HCT116 (cell line): ENCODE measurements at regions not wholly inside any gene's neighbourhood (a gene's known extent, or its start where the extent isn't known, plus 50 kb on each side); places are given as distances from the start of the nearest gene placed in this dataset.

Experiments used
- ATAC-seq: fragments of 200-7000 bp; cut with Tn5 transposase; 2 replicates; pipeline ENCODE4 v1.9.1; 2020; ENCODE audit warnings: mild to moderate bottlenecking, moderate library complexity
- BruUV-seq: library from RNA; stranded (reverse); fragments of 400-500 nt; replicated peaks from 2 replicates; lab custom pipeline; 2021; lab: Mats Ljungman, UMichigan
- CTCF ChIA-PET: fragments of 300-600 bp; sonication (Branson Sonifier 250); formaldehyde crosslinking; loops from one replicate; lab custom pipeline; 2021; ENCODE audit warnings: antibody characterized with exemption; lab: Charles Lee
- POLR2A ChIA-PET: fragments of 300-600, 350-600 bp; sonication (Branson Sonifier 250); formaldehyde crosslinking; loops from one replicate; lab custom pipeline; 2021; ENCODE audit warnings: antibody characterized with exemption; lab: Charles Lee
- RAD21 ChIA-PET, 2 experiments: fragments of 300-600 bp; sonication (Branson Sonifier 250); formaldehyde crosslinking; loops; one replicate each; lab custom pipeline; 2023; ENCODE audit warnings: low total read pairs in 2 of 2; ENCODE audit not compliant: uncharacterized antibody in 2 of 2, unreplicated experiment in 2 of 2, low non-redundant PET in 1 of 2; lab: Charles Lee
- DNase-seq: peaks from one replicate; pipeline ENCODE4 v3.0.0-alpha.2; 2010; ENCODE audit warnings: low read depth, low spot score
- H2AFZ ChIP-seq: fragments of 200-600 bp; shearing (Covaris generic), sonication (generic); 2 replicates; pipeline ENCODE4 v1.6.1; 2017; ENCODE audit warnings: low read depth, mixed run types, mixed read lengths, antibody characterized with exemption, low read length; ENCODE audit not compliant: poor library complexity, severe bottlenecking
- H3K27ac ChIP-seq: 2 replicates; pipeline ENCODE4 v1.5.1; 2012; ENCODE audit warnings: low read depth, low read length
- H3K27me3 ChIP-seq: fragments of 200-600 bp; sonication (generic); 2 replicates; pipeline ENCODE4 v1.6.1; 2016; ENCODE audit warnings: mixed run types, low read length, mixed read lengths; ENCODE audit not compliant: insufficient read depth
- H3K36me3 ChIP-seq, 2 experiments: fragments of 200-500 bp in 1 of 2; fragments of 200-600 bp in 1 of 2; sonication (Bioruptor generic) in 1 of 2; sonication (generic) in 1 of 2; 2 replicates each; pipeline versions ENCODE4 v1.5.1 to v1.6.1; 2014 to 2016; ENCODE audit warnings: low read length in 2 of 2, inconsistent platforms in 1 of 2, mixed read lengths in 1 of 2, mixed run types in 1 of 2; ENCODE audit not compliant: insufficient read depth in 2 of 2, control insufficient read depth in 1 of 2
- H3K4me1 ChIP-seq, 2 experiments: fragments of 200-600 bp in 1 of 2; sonication (generic) in 1 of 2; 2 replicates each; pipeline versions ENCODE4 v1.5.1 to v1.6.1; 2012 to 2017; ENCODE audit warnings: low read length in 2 of 2, inconsistent platforms in 1 of 2, mild to moderate bottlenecking in 1 of 2, mixed read lengths in 1 of 2, mixed run types in 1 of 2, moderate library complexity in 1 of 2; ENCODE audit not compliant: insufficient read depth in 2 of 2, control insufficient read depth in 1 of 2
- H3K4me2 ChIP-seq: fragments of 200-600 bp; sonication (generic); 2 replicates; pipeline ENCODE4 v1.6.1; 2017; ENCODE audit warnings: mixed run types, low read length, mixed read lengths
- H3K4me3 ChIP-seq, 2 experiments: fragments of 200-600 bp in 1 of 2; sonication (generic) in 1 of 2; replicated peaks in 1 of 2; 2 replicates each; pipeline ENCODE4 v1.5.1; 2011 to 2016; ENCODE audit warnings: low read length in 2 of 2, control low read depth in 1 of 2, low read depth in 1 of 2, mild to moderate bottlenecking in 1 of 2, mixed read lengths in 1 of 2, mixed run types in 1 of 2
- H3K79me2 ChIP-seq: fragments of 200-600 bp; sonication (generic); 2 replicates; pipeline ENCODE4 v1.6.1; 2017; ENCODE audit warnings: mild to moderate bottlenecking, mixed run types, low read length, moderate library complexity, mixed read lengths; ENCODE audit not compliant: insufficient read depth
- H3K9ac ChIP-seq: fragments of 200-600 bp; sonication (generic); 2 replicates; pipeline ENCODE4 v1.6.1; 2016; ENCODE audit warnings: low read length, mixed read lengths
- H3K9me2 ChIP-seq: fragments of 200-600 bp; sonication (generic), shearing (Covaris generic); 2 replicates; pipeline ENCODE4 v1.6.1; 2017; ENCODE audit warnings: mixed run types, mild to moderate bottlenecking, moderate library complexity; ENCODE audit not compliant: insufficient read depth
- H3K9me3 ChIP-seq, 2 experiments: fragments of 200-500 bp in 1 of 2; fragments of 200-600 bp in 1 of 2; sonication (Bioruptor generic) in 1 of 2; sonication (generic) in 1 of 2; 2 replicates each; pipeline ENCODE4 v1.6.1; 2014 to 2017; ENCODE audit warnings: low read length in 2 of 2, mixed read lengths in 2 of 2, inconsistent platforms in 1 of 2, low read depth in 1 of 2, mild to moderate bottlenecking in 1 of 2, mixed run types in 1 of 2, moderate library complexity in 1 of 2; ENCODE audit not compliant: control insufficient read depth in 1 of 2, insufficient read depth in 1 of 2
- H4K20me1 ChIP-seq: fragments of 200-600 bp; sonication (generic), shearing (Covaris generic); 2 replicates; pipeline ENCODE4 v1.6.1; 2017; ENCODE audit warnings: mixed run types, mild to moderate bottlenecking, moderate library complexity; ENCODE audit not compliant: insufficient read depth
- CBX3 ChIP-seq: IDR thresholded peaks from 2 replicates; pipeline ENCODE4 v1.6.1; 2012; ENCODE audit warnings: low read depth
- CEBPB ChIP-seq: IDR thresholded peaks from 2 replicates; pipeline ENCODE4 v1.6.1; 2012; ENCODE audit warnings: low read depth
- EZH2 ChIP-seq: fragments of 200-600 bp; sonication (generic); IDR thresholded peaks from 2 replicates; pipeline ENCODE4 v1.6.1; 2017; ENCODE audit warnings: antibody characterized with exemption, mixed run types
- EZH2phosphoT487 ChIP-seq: fragments of 200-600 bp; IDR thresholded peaks from 2 replicates; pipeline ENCODE4 v1.6.1; 2018; ENCODE audit warnings: antibody characterized with exemption, borderline replicate concordance
- FOSL1 ChIP-seq: IDR thresholded peaks from 2 replicates; pipeline ENCODE4 v1.6.1; 2012; ENCODE audit warnings: low read depth
- JUND ChIP-seq: IDR thresholded peaks from 2 replicates; pipeline ENCODE4 v1.6.1; 2012
- MAX ChIP-seq: IDR thresholded peaks from 2 replicates; pipeline ENCODE4 v1.6.1; 2012
- POLR2A ChIP-seq: IDR thresholded peaks from 2 replicates; pipeline ENCODE4 v1.7.0; 2011; ENCODE audit warnings: borderline replicate concordance; ENCODE audit not compliant: insufficient read depth, insufficient read length; ENCODE audit errors: extremely low read depth
- POLR2AphosphoS5 ChIP-seq: IDR thresholded peaks from 2 replicates; pipeline ENCODE4 v1.6.1; 2011; ENCODE audit warnings: mild to moderate bottlenecking, low read depth, low read length, moderate library complexity
- RAD21 ChIP-seq: IDR thresholded peaks from 2 replicates; pipeline ENCODE4 v1.6.1; 2012; ENCODE audit warnings: low read depth, mild to moderate bottlenecking
- REST ChIP-seq: IDR thresholded peaks from 2 replicates; pipeline ENCODE4 v1.6.1; 2012; ENCODE audit warnings: low read depth
- SP1 ChIP-seq: IDR thresholded peaks from 2 replicates; pipeline ENCODE4 v1.6.1; 2012; ENCODE audit warnings: low read depth
- SRF ChIP-seq: IDR thresholded peaks from 2 replicates; pipeline ENCODE4 v1.6.1; 2012; ENCODE audit warnings: low read depth
- TCF7L2 ChIP-seq: IDR thresholded peaks from 2 replicates; pipeline ENCODE4 v1.7.0; 2011; ENCODE audit warnings: borderline replicate concordance, inconsistent platforms; ENCODE audit not compliant: insufficient read depth, insufficient read length; ENCODE audit errors: extremely low read depth
- YY1 ChIP-seq: IDR thresholded peaks from 2 replicates; pipeline ENCODE4 v1.6.1; 2011; ENCODE audit warnings: low read length, low read depth, moderate library complexity, mild to moderate bottlenecking; ENCODE audit not compliant: insufficient replicate concordance; ENCODE audit errors: extremely low read depth
- intact Hi-C: fragments of 100-400 bp; cut with micrococcal nuclease; formaldehyde crosslinking; loops from 2 replicates; pipeline ENCODE4 v1.10.0; 2022

GRCh38 chr11:116482716-116483115 lies 290.1 kb downstream of the BUD13 start:
- H3K36me3 ChIP-seq, result no peaks in the 10 kb centered on the region
- H3K27ac ChIP-seq, result no peak overlapping the region
- DNase-seq, result no peak
- ChIA-PET RAD21 (no interaction called here), CTCF (no interaction called here), POLR2A (no interaction called here)
- no peaks in the 10 kb centered on the region for H3K4me1 ChIP-seq
- H3K9me2 ChIP-seq, result no peaks in the 10 kb centered on the region
- intact Hi-C loops, result no loop called here
- BruUV-seq, result no TSS peak
- H3K27me3 ChIP-seq, result peaks cover 56% of the 10 kb centered on the region
- no peaks in the 10 kb centered on the region for H4K20me1 ChIP-seq
- H3K9ac ChIP-seq, result no peak overlapping the region
- H2AFZ ChIP-seq, result no peak overlapping the region
- no peak overlapping the region for H3K4me3 ChIP-seq
- no peak for ATAC-seq
- no peak overlapping the region for H3K4me2 ChIP-seq
- no peak for TF ChIP-seq POLR2A
- no peak for TF ChIP-seq RAD21
- TF ChIP-seq SP1, result no peak
- no peak for TF ChIP-seq POLR2AphosphoS5
- no peak for TF ChIP-seq CBX3
- H3K9me3 ChIP-seq, result no peaks in the 10 kb centered on the region
- no peaks in the 10 kb centered on the region for H3K79me2 ChIP-seq

- no peak overlapping the region for H2AFZ ChIP-seq
- no peaks in the 10 kb centered on the region for H3K4me1 ChIP-seq
- ChIA-PET RAD21 (no interaction called here), CTCF (no interaction called here), POLR2A (no interaction called here)
- no TSS peak for BruUV-seq
- H3K27ac ChIP-seq, result no peak overlapping the region
- H3K9ac ChIP-seq, result no peak overlapping the region
- no peaks in the 10 kb centered on the region for H3K79me2 ChIP-seq
- ATAC-seq (no peak), DNase-seq (no peak)
- intact Hi-C loops, result no loop called here
- no peaks in the 10 kb centered on the region for H4K20me1 ChIP-seq
- no peaks in the 10 kb centered on the region for H3K9me3 ChIP-seq
- no peaks in the 10 kb centered on the region for H3K9me2 ChIP-seq
- TF ChIP-seq CBX3, result no peak
- TF ChIP-seq TCF7L2, result no peak
- no peak for TF ChIP-seq EZH2phosphoT487
- TF ChIP-seq REST, result no peak
- no peak for TF ChIP-seq SRF
- TF ChIP-seq JUND, result no peak
- no peak for TF ChIP-seq EZH2
- no peak for TF ChIP-seq YY1
- no peak for TF ChIP-seq MAX
- TF ChIP-seq CEBPB, result no peak
- TF ChIP-seq POLR2AphosphoS5, result no peak
- no peak for TF ChIP-seq FOSL1
- no peak for TF ChIP-seq SP1
- H3K4me3 ChIP-seq, result no peak overlapping the region
- H3K27me3 ChIP-seq, result peaks cover 53% of the 10 kb centered on the region
- H3K4me2 ChIP-seq, result no peak overlapping the region
- no peaks in the 10 kb centered on the region for H3K36me3 ChIP-seq
Measured at GRCh38 chr11:116481126-116481675, 291.6 kb downstream of the BUD13 start.
